WTC11 (cell line): ENCODE measurements at regions not wholly inside any gene's neighbourhood (a gene's known extent, or its start where the extent isn't known, plus 50 kb on each side); places are given as distances from the start of the nearest gene placed in this dataset.

Experiments
- ATAC-seq: fragments of 200-7000 bp; cut with Tn5 transposase; 2 replicates; pipeline ENCODE4 v1.10.0; 2021; ENCODE audit warnings: mild to moderate bottlenecking, moderate library complexity
- CTCF ChIA-PET: fragments of 300-600 bp; sonication (Branson Sonifier 250); formaldehyde crosslinking; loops from one replicate; lab custom pipeline; 2021; ENCODE audit warnings: antibody characterized with exemption; lab: Charles Lee
- POLR2A ChIA-PET: fragments of 350-600 bp; sonication (Branson Sonifier 250); formaldehyde crosslinking; loops from one replicate; lab custom pipeline; 2021; ENCODE audit warnings: antibody characterized with exemption; lab: Charles Lee
- DNase-seq: peaks from one replicate; pipeline ENCODE4 v3.0.0; 2021; ENCODE audit warnings: low spot score
- H3K27ac Mint-ChIP-seq: 2 replicates; pipeline ENCODE4 v1.8.0; 2021; ENCODE audit warnings: mixed read lengths
- H3K27me3 Mint-ChIP-seq: 2 replicates; pipeline ENCODE4 v1.8.0; 2021; ENCODE audit warnings: low read depth, mild to moderate bottlenecking, moderate library complexity, mixed read lengths
- H3K36me3 Mint-ChIP-seq: 2 replicates; pipeline ENCODE4 v1.8.0; 2021; ENCODE audit warnings: mixed read lengths
- H3K4me1 Mint-ChIP-seq: 2 replicates; pipeline ENCODE4 v1.8.0; 2022; ENCODE audit warnings: mixed read lengths
- H3K4me3 Mint-ChIP-seq: 2 replicates; pipeline ENCODE4 v1.8.0; 2021; ENCODE audit warnings: mild to moderate bottlenecking, moderate library complexity, mixed read lengths
- H3K9me3 Mint-ChIP-seq: 2 replicates; pipeline ENCODE4 v1.8.0; 2021; ENCODE audit warnings: mixed read lengths
- CDX4 ChIP-seq: fragments of 250-450 bp; sonication (Bioruptor Pico); IDR thresholded peaks from 2 replicates; pipeline ENCODE4 v1.9.0; 2021; ENCODE audit warnings: moderate library complexity, mild to moderate bottlenecking, inconsistent platforms, borderline replicate concordance
- E2F1 ChIP-seq: sonication (generic); formaldehyde crosslinking; IDR thresholded peaks from 2 replicates; pipeline ENCODE4 v1.8.0; 2022; ENCODE audit warnings: mild to moderate bottlenecking, missing genetic modification reagents
- E2F5 ChIP-seq: sonication (generic); formaldehyde crosslinking; IDR thresholded peaks from 2 replicates; pipeline ENCODE4 v1.8.1; 2022; ENCODE audit warnings: mild to moderate bottlenecking, moderate library complexity, missing genetic modification reagents
- GTF2I ChIP-seq: fragments of 250-450 bp; sonication (Bioruptor Pico); conservative IDR thresholded peaks from 2 replicates; pipeline ENCODE4 v1.4.0; 2021; ENCODE audit warnings: mild to moderate bottlenecking
- MAX ChIP-seq: sonication (generic); formaldehyde crosslinking; IDR thresholded peaks from 2 replicates; pipeline ENCODE4 v1.8.0; 2022; ENCODE audit warnings: mild to moderate bottlenecking, missing genetic modification reagents
- NFE2L1 ChIP-seq: sonication (generic); formaldehyde crosslinking; IDR thresholded peaks from 2 replicates; pipeline ENCODE4 v1.8.1; 2023; ENCODE audit warnings: missing genetic modification reagents
- NR1H2 ChIP-seq: sonication (generic); formaldehyde crosslinking; IDR thresholded peaks from 2 replicates; pipeline ENCODE4 v1.9.0; 2021; ENCODE audit warnings: mild to moderate bottlenecking, moderate library complexity, missing genetic modification reagents
- NR3C1 ChIP-seq: sonication (generic); formaldehyde crosslinking; conservative IDR thresholded peaks from 2 replicates; pipeline ENCODE4 v1.8.1; 2023; ENCODE audit warnings: low read depth, mild to moderate bottlenecking, missing genetic modification reagents
- RELA ChIP-seq: sonication (generic); formaldehyde crosslinking; IDR thresholded peaks from 2 replicates; pipeline ENCODE4 v1.8.1; 2022; ENCODE audit warnings: missing genetic modification reagents, mild to moderate bottlenecking, borderline replicate concordance
- ZBTB43 ChIP-seq: sonication (generic); formaldehyde crosslinking; IDR thresholded peaks from 2 replicates; pipeline ENCODE4 v1.8.1; 2023; ENCODE audit warnings: mild to moderate bottlenecking, missing genetic modification reagents
- ZNF121 ChIP-seq: sonication (generic); formaldehyde crosslinking; IDR thresholded peaks from 2 replicates; pipeline ENCODE4 v1.8.0; 2023; ENCODE audit warnings: missing genetic modification reagents
- ZNF232 ChIP-seq: sonication (generic); formaldehyde crosslinking; IDR thresholded peaks from 2 replicates; pipeline ENCODE4 v1.8.0; 2022; ENCODE audit warnings: mild to moderate bottlenecking, missing genetic modification reagents
- ZNF263 ChIP-seq: sonication (generic); formaldehyde crosslinking; IDR thresholded peaks from 2 replicates; pipeline ENCODE4 v1.8.1; 2022; ENCODE audit warnings: low read depth, mild to moderate bottlenecking, moderate library complexity, missing genetic modification reagents
- ZNF281 ChIP-seq: sonication (generic); formaldehyde crosslinking; IDR thresholded peaks from 2 replicates; pipeline ENCODE4 v1.8.0; 2023; ENCODE audit warnings: mild to moderate bottlenecking, missing genetic modification reagents
- ZNF671 ChIP-seq: fragments of 250-450 bp; sonication (Bioruptor Pico); IDR thresholded peaks from 2 replicates; pipeline ENCODE4 v1.8.0; 2021; ENCODE audit warnings: mild to moderate bottlenecking

- ATAC-seq (peak; percentile 63), DNase-seq (peak; percentile 41)
- peak overlapping the region; percentile 97 for H3K27ac Mint-ChIP-seq
- H3K9me3 Mint-ChIP-seq = peaks cover 3% of the 10 kb centered on the region; the same call in 1 of the 2 replicates
- no peak for TF ChIP-seq ZNF121 (CRISPR knock-in tag)
- TF ChIP-seq ZBTB43 (CRISPR knock-in tag) = no peak
- TF ChIP-seq NFE2L1 (CRISPR knock-in tag) = peak; percentile 57; the same call in 1 of the 2 replicates
- peak; percentile 89; the same call in 1 of the 2 replicates for TF ChIP-seq ZNF263
- H3K4me1 Mint-ChIP-seq = peaks cover 62% of the 10 kb centered on the region
- ChIA-PET CTCF (interaction anchor here (0.6 to 5.5 kb wide), 14 partner anchors 8 to 464 kb away, joined by 3 to 63 read pairs (median 6); no protein-coding TSS in a partner anchor), POLR2A (interaction anchor here (0.7 to 2.7 kb wide), 9 partner anchors 8 to 49 kb away, joined by 3 to 27 read pairs (median 6); no protein-coding TSS in a partner anchor)
- no peaks in the 10 kb centered on the region for H3K27me3 Mint-ChIP-seq
- no peak overlapping the region for H3K4me3 Mint-ChIP-seq
- peaks cover 3% of the 10 kb centered on the region; the same call in 1 of the 2 replicates for H3K36me3 Mint-ChIP-seq
Measured at GRCh38 chr1:39142401-39143060, 62.0 kb upstream of the MACF1 start.

GRCh38 chr1:39144924-39145323, 59.6 kb upstream of the MACF1 start:
- no peaks in the 10 kb centered on the region for H3K27me3 Mint-ChIP-seq
- H3K36me3 Mint-ChIP-seq = peaks cover 3% of the 10 kb centered on the region; the same call in 1 of the 2 replicates
- CTCF ChIA-PET = interaction anchor here (1.8 kb wide), 1 partner anchor 12 kb away, joined by 6 read pairs; no protein-coding TSS in a partner anchor
- H3K9me3 Mint-ChIP-seq = peaks cover 3% of the 10 kb centered on the region; the same call in 1 of the 2 replicates
- H3K4me1 Mint-ChIP-seq = peaks cover 76% of the 10 kb centered on the region
- H3K27ac Mint-ChIP-seq = peak overlapping the region; percentile 42
- ATAC-seq = no peak
- no peak for TF ChIP-seq ZNF232 (CRISPR knock-in tag)
- TF ChIP-seq GTF2I (CRISPR knock-in tag) = no peak
- no peak for TF ChIP-seq RELA (CRISPR knock-in tag)
- no peak for TF ChIP-seq NR1H2 (CRISPR knock-in tag)
- TF ChIP-seq ZNF281 (CRISPR knock-in tag) = no peak
- TF ChIP-seq ZNF671 (CRISPR knock-in tag) = no peak
- TF ChIP-seq CDX4 (CRISPR knock-in tag) = no peak
- TF ChIP-seq NR3C1 (CRISPR knock-in tag) = no peak
- no peak for TF ChIP-seq MAX (CRISPR knock-in tag)
- no peak for TF ChIP-seq E2F5
- TF ChIP-seq, all 79 proteins: peak for 0
- H3K4me3 Mint-ChIP-seq = no peak overlapping the region
- POLR2A ChIA-PET = interaction anchor here (1.8 kb wide), 1 partner anchor 12 kb away, joined by 5 read pairs; no protein-coding TSS in a partner anchor
- DNase-seq = no peak

GRCh38 chr1:39145331-39145965, 59.0 kb upstream of the MACF1 start:
- no peak for TF ChIP-seq E2F1
- ATAC-seq = no peak
- peaks cover 3% of the 10 kb centered on the region; the same call in 1 of the 2 replicates for H3K36me3 Mint-ChIP-seq
- H3K27ac Mint-ChIP-seq = peak overlapping the region; percentile 42
- DNase-seq = no peak
- peaks cover 3% of the 10 kb centered on the region; the same call in 1 of the 2 replicates for H3K9me3 Mint-ChIP-seq
- POLR2A ChIA-PET = interaction anchor here (0.7 to 1.8 kb wide), 2 partner anchors 12 to 46 kb away, joined by 3 to 5 read pairs; no protein-coding TSS in a partner anchor
- CTCF ChIA-PET = interaction anchor here (1.8 kb wide), 1 partner anchor 13 kb away, joined by 6 read pairs; no protein-coding TSS in a partner anchor
- H3K4me3 Mint-ChIP-seq = no peak overlapping the region
- no peaks in the 10 kb centered on the region for H3K27me3 Mint-ChIP-seq
- H3K4me1 Mint-ChIP-seq = peaks cover 75% of the 10 kb centered on the region
